CD4-positive, alpha-beta T cell treated with Interleukin-4 for 4 hours (primary cell): ENCODE measurements at regions not wholly inside any gene's neighbourhood (a gene's known extent, or its start where the extent isn't known, plus 50 kb on each side); places are given as distances from the start of the nearest gene placed in this dataset.
"Not testable (repeated sequence)": the region's sequence is repeated elsewhere in the genome, so short reads cannot be mapped to it uniquely, and the experiment has no call there.

Experiments used
- DNase-seq: peaks from one replicate; pipeline ENCODE4 v3.0.0-alpha.2; 2020

DNA sequence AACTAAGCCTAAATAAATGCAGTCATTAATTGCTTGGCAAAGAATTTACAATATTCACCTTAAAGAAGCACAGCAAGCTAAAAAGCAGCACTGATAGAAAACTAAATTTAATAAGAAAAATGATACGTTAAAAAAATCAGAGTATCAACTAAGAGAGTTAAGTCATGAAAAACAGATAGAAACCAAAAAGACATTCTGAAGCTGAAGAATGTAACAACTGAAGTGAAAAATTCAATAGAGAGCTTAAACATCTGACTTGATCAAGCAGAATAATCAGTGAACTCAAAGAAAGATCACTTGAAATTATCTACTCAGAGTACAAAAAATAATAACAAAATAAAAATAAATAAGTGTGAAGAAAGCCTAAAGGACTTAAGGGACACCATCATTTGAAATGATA lies 588.0 kb upstream of the HS3ST1 start:
- DNase-seq: no peak

GRCh38 chr4:12005471-12005870 lies 576.8 kb upstream of the HS3ST1 start:
- no peak for DNase-seq

DNA sequence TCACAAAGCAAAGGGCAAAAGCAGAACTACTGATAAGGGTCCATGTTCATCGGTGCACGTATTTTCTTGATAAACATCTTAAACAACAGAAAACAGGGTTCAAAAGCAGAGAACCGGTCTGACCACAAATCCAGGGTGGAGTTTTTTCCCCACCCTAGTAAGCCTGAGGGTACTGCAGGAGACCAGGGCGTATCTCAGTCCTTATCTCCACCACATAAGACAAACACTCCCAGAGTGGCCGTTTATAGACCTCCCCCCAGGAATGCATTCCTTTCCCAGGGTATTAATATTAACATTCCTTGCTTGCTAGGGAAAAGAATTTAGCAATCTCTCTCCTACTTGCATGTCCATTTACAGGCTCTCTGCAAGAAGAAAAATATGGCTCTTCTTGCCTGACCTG lies 567.9 kb upstream of the HS3ST1 start:
- DNase-seq: not testable (repeated sequence)

DNA sequence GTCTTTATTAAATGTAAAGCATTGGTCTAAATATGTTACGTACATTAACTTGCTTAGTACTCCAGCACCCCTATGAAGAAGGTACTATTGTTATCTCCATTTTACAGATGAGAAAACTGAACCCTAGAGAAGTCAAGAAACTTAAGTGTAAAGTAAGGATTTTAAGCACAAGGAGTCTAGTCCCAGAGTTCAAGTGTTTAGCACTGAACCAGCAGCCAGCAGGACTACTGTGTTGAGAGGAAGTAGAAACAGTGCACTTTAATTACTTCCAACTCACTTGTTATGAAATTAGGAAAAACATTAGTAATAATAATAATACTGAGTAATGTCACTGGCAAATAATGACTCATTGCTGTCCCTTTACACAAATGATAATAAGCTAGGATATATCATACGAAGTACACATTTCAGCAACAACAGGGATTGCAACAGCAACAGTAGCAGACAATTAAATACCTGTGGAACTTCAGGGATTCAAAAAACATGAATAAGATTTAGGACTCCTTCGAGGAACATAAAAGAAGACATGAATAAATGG lies 548.1 kb upstream of the HS3ST1 start:
- DNase-seq: no peak

DNA sequence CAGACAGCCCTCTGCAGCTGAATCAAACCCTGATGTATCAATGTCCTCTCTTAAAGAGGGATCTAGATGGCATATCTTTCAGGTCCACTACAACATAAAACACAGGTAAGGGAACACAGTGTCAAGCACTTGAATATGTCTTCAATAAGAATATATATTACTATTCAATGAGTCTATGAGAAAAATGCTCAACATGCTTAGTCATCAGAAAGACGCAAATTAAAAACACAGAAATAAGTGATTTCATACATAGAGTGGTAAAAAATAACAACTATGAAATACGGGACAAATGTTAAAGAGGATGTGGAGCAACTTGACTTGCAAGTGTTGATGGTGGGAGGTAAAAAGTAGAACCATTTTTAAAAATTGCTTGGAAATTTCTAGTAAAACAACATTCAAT lies 544.6 kb upstream of the HS3ST1 start:
- DNase-seq: no peak

DNA sequence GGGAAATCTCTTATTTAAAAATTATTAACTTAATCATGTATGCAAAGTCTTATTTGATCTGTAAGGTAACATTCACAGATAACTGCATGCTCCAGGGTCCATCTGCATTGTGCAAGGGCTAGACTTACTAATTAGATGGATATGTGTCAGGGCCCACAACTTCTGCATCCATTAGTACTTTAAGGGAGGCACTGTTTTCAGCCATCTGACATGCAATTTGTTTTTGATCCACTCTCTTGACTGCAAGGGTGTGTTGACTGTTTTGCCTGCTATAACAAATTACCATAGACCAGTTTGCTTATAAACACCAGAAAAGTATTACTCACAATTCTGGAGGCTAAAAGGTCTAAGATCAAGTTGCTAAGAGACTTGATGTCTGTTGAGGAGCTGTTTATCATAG lies 542.1 kb upstream of the HS3ST1 start:
- no peak for DNase-seq

- no peak for DNase-seq
Measured at GRCh38 chr4:11966782-11967181, 538.1 kb upstream of the HS3ST1 start.

GRCh38 chr4:11954093-11954492 lies 525.4 kb upstream of the HS3ST1 start:
- no peak for DNase-seq

DNA sequence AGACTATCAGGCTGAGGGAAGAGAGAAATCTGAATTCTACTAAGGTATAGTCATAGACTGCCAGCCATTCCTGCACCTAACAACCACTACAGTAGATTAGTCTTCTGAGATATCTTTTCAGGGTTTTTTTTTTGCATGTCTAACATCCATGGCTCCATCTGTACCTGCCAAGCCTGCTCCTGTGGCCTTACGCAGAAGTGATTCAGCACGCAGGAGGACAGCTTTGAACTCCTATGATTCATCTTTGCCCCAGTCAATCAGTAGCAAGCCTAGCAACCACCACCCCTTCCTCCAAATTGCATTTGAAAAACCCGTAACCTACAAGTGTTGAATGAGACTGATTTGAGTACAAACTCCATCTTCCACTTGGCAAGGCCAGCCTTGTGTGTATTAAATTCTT lies 520.7 kb upstream of the HS3ST1 start:
- no peak for DNase-seq

DNA sequence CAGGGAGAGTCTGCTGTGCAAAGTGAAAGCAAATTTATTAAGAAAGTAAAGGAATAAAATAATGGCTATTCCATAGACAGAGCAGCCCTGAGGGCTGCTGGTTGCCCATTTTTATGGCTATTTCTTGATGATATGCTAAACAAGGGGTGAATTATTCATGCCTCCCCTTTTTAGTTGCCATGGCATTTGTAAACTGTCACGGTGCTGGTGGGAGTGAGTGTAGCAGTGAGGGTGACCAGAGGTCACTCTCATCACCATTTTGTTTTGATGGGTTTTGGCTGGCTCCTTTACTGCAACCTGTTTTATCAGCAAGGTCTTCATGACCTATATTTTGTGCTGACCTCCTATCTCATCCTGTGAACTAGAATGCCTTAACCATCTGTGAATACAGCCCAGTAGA lies 518.9 kb upstream of the HS3ST1 start:
- DNase-seq: not testable (repeated sequence)

- no peak for DNase-seq
Measured at GRCh38 chr4:11937941-11938340, 509.2 kb upstream of the HS3ST1 start.

DNA sequence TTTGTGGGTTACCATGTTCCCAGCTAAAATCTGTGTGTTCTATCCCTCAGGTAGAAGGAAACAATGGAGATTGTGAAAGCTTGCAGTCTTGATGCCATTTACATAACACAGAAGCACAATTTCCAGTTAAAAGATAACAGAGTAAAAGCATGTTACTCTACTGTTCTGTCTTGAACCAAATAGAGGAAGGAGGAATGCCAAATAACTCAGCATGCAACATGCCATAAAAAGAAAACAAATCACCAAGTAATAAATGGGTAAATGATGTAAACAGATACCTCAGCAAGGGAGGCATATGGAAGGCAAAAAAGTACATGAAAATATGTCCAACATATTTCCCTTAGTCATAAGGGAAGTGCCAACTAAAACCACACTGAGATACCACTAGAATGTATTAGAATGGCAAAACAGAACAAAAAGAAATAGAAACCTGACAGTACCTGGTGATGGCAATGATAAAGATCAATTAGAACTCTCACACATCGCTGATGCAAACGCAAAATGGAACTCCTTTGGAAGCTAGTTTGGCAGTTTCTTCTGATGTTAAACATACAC lies 502.6 kb upstream of the HS3ST1 start:
- DNase-seq: no peak

DNA sequence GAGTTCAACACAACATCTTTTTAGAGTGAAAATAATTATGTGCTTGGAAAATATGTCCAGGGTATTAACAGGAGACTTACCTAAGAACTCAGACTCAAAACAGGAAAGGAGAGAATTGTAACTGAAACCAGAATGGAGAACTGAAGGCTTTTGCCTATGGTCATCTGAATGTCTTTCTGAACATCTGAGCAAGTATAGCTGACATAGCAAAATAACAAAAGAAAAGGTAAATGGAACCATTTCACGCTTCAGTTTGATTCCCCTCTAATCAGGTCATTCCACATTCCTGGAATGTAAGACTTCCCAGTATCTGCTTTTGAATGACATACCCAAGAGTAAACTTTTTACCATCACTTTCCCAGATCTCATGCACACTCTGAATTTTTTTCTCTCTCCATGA lies 500.4 kb upstream of the HS3ST1 start:
- DNase-seq: no peak

- DNase-seq: no peak
Measured at GRCh38 chr4:11919316-11919715, 490.6 kb upstream of the HS3ST1 start.

DNA sequence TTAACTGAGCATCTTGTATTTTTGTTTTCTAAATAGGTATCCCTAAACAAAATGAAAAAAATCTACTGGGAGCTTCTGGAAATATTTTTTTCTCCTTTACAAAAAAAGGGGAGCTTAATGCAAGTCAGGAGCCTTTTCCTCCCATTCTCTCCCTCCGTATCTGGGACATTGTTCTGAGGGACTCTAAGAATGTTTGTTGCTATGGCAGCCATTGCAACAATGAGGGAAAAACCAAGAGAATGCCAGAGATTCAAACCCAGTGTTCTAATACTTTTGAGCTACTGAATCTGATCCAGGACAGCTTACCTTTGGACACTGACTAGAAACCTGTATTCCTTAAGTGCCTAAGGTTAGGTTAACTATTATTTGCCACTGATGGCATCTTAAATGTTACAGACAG lies 485.7 kb upstream of the HS3ST1 start:
- no peak for DNase-seq

GRCh38 chr4:11912886-11913285 lies 484.2 kb upstream of the HS3ST1 start:
- DNase-seq: no peak

DNA sequence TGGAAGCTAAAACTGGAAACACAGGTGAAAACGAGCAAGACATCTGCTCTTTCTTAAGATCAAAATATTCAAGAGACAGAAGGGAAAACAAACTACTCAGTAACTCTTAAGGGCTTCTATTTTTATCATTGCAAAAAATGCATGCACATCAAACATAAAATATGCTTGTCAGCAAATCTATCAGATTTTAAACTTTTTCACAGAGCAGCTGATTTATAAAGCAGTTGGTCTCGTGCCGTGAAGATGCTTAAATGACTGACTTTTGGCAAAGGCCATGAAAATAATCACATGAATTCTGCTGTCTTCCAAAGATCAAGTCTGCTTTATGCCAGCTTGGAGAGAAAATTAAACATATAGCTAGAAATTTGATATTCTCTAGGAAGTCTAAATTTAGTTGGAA lies 482.1 kb upstream of the HS3ST1 start:
- no peak for DNase-seq

DNA sequence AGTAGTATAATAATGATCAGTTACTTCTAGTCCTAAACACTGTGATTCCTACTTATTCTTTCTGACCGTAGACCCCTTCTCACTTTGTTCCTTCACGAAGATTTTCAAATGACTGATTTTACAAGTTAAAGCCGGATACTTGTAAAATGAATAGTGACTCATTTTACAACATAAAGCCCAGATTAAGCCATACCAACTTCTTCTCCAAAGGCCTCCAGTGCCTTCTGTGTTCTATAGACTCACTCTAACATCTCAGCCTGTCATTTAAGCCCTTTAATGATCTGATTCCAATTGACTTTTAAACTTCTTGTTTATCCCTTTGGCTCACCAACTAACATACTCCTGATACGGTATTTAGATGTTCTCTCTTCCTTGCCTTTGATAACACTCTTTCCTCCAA lies 480.0 kb upstream of the HS3ST1 start:
- DNase-seq: no peak

- DNase-seq: no peak
Measured at GRCh38 chr4:11908205-11908604, 479.5 kb upstream of the HS3ST1 start.

- no peak for DNase-seq
Measured at GRCh38 chr4:11904846-11905739, 476.4 kb upstream of the HS3ST1 start.

DNA sequence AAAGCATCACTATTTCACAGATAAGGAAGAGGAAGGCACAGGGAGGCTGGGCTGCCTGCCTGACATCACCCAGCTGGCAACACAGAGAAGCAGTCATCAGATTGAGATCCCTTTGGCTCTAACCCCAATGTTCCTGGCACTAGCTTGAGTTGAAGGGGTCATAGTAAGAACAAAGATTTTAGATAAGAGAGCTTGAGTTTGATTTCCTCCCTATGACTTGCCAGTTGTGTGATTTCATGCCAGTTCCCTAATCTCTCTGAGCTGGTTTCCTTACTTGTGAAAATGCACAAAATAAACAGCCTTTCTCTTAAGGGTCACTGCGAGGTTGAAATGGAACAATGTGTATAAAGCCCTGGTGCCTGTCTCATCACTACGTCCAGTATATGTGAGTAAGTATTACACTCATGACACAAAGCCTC lies 475.4 kb upstream of the HS3ST1 start:
- DNase-seq: no peak

GRCh38 chr4:11901089-11901488 lies 472.4 kb upstream of the HS3ST1 start:
- no peak for DNase-seq

DNA sequence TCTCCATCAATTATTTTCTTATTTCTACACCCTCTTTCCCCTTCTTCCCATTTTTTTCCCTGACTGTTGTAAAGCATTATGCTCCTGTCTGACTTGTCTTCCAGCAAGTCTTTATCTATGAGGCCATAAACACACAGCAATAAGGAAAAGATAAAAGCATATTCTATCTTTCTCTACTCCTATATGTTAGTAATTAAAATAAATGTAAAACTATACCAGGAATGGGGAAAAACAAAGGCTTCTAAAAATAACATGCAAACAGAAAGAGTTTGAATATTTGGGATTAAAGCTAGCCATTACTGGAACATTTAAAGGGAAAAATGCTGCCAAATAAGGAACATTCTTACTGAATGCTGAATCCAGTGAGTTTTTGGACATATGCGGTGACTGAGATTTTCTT lies 471.7 kb upstream of the HS3ST1 start:
- DNase-seq: no peak

DNA sequence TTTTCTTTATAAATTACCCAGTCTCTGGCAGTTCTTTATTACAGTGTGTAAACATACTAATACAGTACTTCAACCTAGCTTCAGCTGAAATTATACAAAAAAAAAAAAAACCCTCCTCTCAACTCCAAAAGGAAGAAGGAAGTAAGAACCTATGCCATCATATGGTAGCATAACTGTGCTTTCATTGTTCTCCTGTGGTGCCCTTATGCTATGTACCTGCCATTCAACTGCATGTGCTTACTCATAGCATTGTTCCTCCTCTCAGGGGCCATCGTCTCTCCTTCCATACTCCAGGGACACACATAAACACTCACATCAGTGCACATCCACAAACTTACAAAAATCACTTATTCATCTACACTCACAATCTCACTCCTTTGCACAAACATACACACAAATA lies 470.1 kb upstream of the HS3ST1 start:
- no peak for DNase-seq

DNA sequence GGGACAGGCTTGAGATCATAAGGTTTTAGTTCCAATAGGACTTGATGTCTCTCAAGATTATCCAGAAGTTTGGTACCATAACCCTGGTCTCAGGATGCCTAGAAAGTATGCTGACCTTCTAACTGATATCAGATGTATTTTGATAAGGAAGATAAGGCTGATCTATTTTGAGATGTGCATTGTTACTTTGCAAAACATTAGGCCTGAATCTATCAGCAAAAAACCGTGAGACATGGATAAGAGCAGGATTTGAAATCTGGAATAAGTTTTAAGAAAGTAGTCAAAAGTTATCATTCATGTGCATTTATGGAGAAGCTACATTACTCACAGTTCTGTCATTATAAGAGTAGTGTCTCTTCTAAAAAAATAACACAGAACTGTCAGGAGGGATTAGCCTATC lies 467.1 kb upstream of the HS3ST1 start:
- DNase-seq: no peak
